Activated T-cell treated with anti-CD3 and anti-CD28 coated beads, Interleukin-2, amount 50 U/mL, for 1 hour (primary cell): ENCODE measurements at regions not wholly inside any gene's neighbourhood (a gene's known extent, or its start where the extent isn't known, plus 50 kb on each side); places are given as distances from the start of the nearest gene placed in this dataset.

Experiments
- DNase-seq: peaks from one replicate; pipeline ENCODE4 v3.0.0-alpha.2; 2020

- no peak for DNase-seq
Observed at GRCh38 chr3:25056036-25056755, 371.9 kb upstream of the RARB start.

- DNase-seq: no peak
Observed at GRCh38 chr3:25056803-25057351, 371.2 kb upstream of the RARB start.

- DNase-seq: no peak
Observed at GRCh38 chr3:25057379-25057778, 370.7 kb upstream of the RARB start.

- DNase-seq: no peak
Observed at GRCh38 chr3:25064681-25065080, 363.4 kb upstream of the RARB start.

- DNase-seq: no peak
Observed at GRCh38 chr3:25069970-25070369, 358.1 kb upstream of the RARB start.

- DNase-seq: no peak
Observed at GRCh38 chr3:25071846-25072245, 356.2 kb upstream of the RARB start.

GRCh38 chr3:25073423-25073822 is 354.6 kb upstream of the RARB start:
- no peak for DNase-seq

GRCh38 chr3:25074149-25074548 is 353.9 kb upstream of the RARB start:
- DNase-seq: no peak

- DNase-seq: no peak
Observed at GRCh38 chr3:25080461-25080860, 347.6 kb upstream of the RARB start.

- no peak for DNase-seq
Observed at GRCh38 chr3:25084016-25084415, 344.0 kb upstream of the RARB start.

GRCh38 chr3:25086721-25087120 is 341.3 kb upstream of the RARB start:
- no peak for DNase-seq

- DNase-seq: no peak
Observed at GRCh38 chr3:25088284-25088683, 339.8 kb upstream of the RARB start.

GRCh38 chr3:25090698-25091453 is 337.2 kb upstream of the RARB start:
- no peak for DNase-seq

GRCh38 chr3:25091934-25092333 is 336.1 kb upstream of the RARB start:
- DNase-seq: no peak

- no peak for DNase-seq
Observed at GRCh38 chr3:25094932-25095685, 333.0 kb upstream of the RARB start.

- DNase-seq: no peak
Observed at GRCh38 chr3:25096536-25096935, 331.5 kb upstream of the RARB start.

GRCh38 chr3:25097023-25097422 is 331.0 kb upstream of the RARB start:
- DNase-seq: no peak

GRCh38 chr3:25099666-25100065 is 328.4 kb upstream of the RARB start:
- DNase-seq: no peak

- no peak for DNase-seq
Observed at GRCh38 chr3:25103391-25103790, 324.7 kb upstream of the RARB start.

GRCh38 chr3:25107918-25108617 is 320.0 kb upstream of the RARB start:
- DNase-seq: no peak

- DNase-seq: no peak
Observed at GRCh38 chr3:25110642-25111041, 317.4 kb upstream of the RARB start.

GRCh38 chr3:25113891-25114290 is 314.2 kb upstream of the RARB start:
- no peak for DNase-seq

GRCh38 chr3:25114532-25114931 is 313.5 kb upstream of the RARB start:
- DNase-seq: no peak
